Left ventricle myocardium inferior (tissue), 1 donor: ENCODE measurements at regions not wholly inside any gene's neighbourhood (a gene's known extent, or its start where the extent isn't known, plus 50 kb on each side); places are given as distances from the start of the nearest gene placed in this dataset.

Source experiments
- DNase-seq: peaks from one replicate; pipeline ENCODE4 v3.0.0-alpha.2; 2020
- H3K27ac ChIP-seq: fragments of 200-600 bp; replicated peaks from 2 replicates; pipeline ENCODE4 v1.8.0; 2021
- H3K27me3 ChIP-seq: fragments of 200-600 bp; 2 replicates; pipeline ENCODE4 v1.8.0; 2021; ENCODE audit warnings: low read depth
- H3K36me3 ChIP-seq: fragments of 200-600 bp; 2 replicates; pipeline ENCODE4 v1.8.0; 2021
- H3K4me1 ChIP-seq: fragments of 200-600 bp; 2 replicates; pipeline ENCODE4 v1.8.0; 2021
- H3K4me3 ChIP-seq: fragments of 200-600 bp; 2 replicates; pipeline ENCODE4 v1.8.0; 2021; ENCODE audit warnings: mild to moderate bottlenecking, moderate library complexity
- H3K9me3 ChIP-seq: fragments of 200-600 bp; replicated peaks from 2 replicates; pipeline ENCODE4 v1.8.0; 2021
- intact Hi-C: fragments of 100-400 bp; cut with micrococcal nuclease; formaldehyde crosslinking; loops from one replicate; pipeline ENCODE4 v1.11.0; 2022
- TF ChIP-seq, protein P1 (sequence below): fragments of 200-600 bp; IDR thresholded peaks from 2 replicates; pipeline ENCODE4 v1.8.0; 2021; ENCODE audit warnings: antibody characterized with exemption, mild to moderate bottlenecking, borderline replicate concordance
- donor health status: DM: no; HTN: yes; CAD: no; lungs with severe emphysema.

DNA sequence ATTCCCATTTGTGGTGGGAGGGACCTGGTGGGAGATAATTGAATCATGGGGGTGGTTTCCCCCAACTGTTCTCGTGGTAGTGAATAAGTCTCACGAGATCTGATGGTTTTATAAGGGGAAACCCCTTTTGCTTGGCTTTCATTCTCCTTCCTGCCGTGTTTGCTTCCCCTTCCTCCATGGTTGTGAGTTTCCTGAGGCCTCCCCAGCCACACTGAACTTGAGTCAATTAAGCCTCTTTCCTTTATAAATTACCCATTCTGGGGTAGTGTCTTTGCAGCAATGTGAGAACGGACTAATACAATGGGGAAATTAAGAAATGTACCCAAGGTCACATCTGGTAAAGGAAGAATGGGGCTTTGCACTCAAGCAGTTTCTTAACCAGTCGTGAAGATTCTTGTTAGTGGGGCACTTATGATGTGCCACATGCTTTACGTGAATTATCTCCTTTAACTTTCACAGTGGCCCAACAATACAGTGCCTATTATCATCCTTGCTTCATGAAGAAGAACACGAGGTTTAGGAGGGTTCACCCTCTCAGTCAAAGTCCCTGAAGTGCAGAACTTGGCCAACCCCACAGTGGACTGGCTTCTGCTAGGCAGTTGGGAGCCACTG lies 234.3 kb downstream of the EFCAB11 start:
- Histone ChIP-seq H3K27ac (peak overlapping the region; percentile 40), H3K4me3 (no peak overlapping the region), H3K9me3 (no peaks in the 10 kb centered on the region), H3K27me3 (no peaks in the 10 kb centered on the region), H3K36me3 (no peaks in the 10 kb centered on the region), H3K4me1 (peaks cover 6% of the 10 kb centered on the region)
- intact Hi-C loops, result no loop called here
- TF ChIP-seq, protein P1, sequence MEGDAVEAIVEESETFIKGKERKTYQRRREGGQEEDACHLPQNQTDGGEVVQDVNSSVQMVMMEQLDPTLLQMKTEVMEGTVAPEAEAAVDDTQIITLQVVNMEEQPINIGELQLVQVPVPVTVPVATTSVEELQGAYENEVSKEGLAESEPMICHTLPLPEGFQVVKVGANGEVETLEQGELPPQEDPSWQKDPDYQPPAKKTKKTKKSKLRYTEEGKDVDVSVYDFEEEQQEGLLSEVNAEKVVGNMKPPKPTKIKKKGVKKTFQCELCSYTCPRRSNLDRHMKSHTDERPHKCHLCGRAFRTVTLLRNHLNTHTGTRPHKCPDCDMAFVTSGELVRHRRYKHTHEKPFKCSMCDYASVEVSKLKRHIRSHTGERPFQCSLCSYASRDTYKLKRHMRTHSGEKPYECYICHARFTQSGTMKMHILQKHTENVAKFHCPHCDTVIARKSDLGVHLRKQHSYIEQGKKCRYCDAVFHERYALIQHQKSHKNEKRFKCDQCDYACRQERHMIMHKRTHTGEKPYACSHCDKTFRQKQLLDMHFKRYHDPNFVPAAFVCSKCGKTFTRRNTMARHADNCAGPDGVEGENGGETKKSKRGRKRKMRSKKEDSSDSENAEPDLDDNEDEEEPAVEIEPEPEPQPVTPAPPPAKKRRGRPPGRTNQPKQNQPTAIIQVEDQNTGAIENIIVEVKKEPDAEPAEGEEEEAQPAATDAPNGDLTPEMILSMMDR, result no peak
- DNase-seq, result no peak

DNA sequence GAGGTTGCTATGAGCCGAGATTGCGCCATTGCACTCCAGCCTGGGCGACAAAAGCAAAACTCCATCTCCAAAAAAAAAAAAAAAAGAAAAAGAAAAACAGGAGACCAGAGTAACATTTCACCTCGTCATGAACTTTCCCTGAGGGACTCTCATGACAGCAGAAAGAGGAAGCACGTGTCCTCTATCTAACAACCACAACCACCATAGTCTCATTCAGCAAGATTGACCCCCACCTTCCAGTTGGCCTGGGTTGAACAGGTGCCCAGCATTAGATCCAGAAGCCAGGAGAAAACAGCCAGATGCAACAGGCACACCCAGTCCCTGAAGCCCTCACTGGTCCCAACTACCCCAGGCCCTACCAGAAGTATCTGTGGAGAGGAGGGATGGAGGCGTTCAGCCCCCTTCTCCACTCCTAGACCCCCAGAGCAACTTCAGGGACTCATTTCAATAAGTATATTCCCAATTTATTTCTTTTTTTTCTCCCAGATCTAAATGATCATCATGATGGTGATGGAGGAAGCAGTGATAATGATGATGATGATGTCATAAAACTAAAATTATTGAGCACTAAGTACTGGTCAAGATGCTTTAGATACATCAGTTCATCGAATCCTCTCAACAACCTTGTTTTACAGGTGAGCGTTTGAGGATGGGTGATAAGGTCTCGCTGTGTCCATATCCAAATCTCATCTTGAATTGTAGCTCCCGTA lies 235.0 kb downstream of the EFCAB11 start:
- intact Hi-C loops, result no loop called here
- no peak for DNase-seq
- Histone ChIP-seq H3K36me3 (no peaks in the 10 kb centered on the region), H3K27ac (no peak overlapping the region), H3K4me3 (no peak overlapping the region), H3K9me3 (no peaks in the 10 kb centered on the region), H3K4me1 (peaks cover 3% of the 10 kb centered on the region), H3K27me3 (no peaks in the 10 kb centered on the region)
- TF ChIP-seq, protein P1, result no peak

DNA sequence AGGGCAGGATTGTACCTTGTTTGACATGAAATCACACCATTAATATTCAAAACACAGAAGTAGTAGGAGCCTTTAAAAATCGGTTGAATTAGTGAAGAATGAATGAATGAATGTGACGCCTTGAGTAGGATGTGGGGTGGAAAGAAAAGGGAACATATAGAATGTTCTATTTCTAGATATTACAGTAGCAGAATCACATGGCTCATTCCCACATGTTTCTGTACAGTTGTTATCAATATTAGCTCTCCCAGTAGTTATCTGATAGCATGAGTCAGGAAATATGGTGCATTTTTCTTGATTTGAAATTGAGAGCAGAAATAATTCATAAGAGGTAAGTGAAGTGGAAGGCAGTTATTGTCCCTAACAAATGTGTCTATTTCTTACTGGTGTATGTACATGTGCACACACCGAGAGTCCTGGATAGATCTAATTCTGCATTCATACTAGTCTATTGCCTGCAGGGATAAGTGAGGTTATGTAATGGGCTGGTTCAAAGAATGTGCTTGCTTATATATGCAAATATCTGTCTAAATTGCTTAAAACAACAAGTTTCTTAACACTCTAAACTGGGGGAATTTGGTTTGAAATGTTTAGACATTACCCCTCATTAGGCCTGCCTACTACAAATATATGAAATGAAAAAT lies 245.4 kb downstream of the EFCAB11 start:
- H3K27ac ChIP-seq, result no peak overlapping the region
- no peaks in the 10 kb centered on the region for H3K27me3 ChIP-seq
- DNase-seq, result no peak
- H3K4me3 ChIP-seq, result no peak overlapping the region
- H3K4me1 ChIP-seq, result no peaks in the 10 kb centered on the region
- H3K9me3 ChIP-seq, result peaks cover 19% of the 10 kb centered on the region
- intact Hi-C loops, result no loop called here
- H3K36me3 ChIP-seq, result no peaks in the 10 kb centered on the region
- TF ChIP-seq, protein P1, result no peak

DNA sequence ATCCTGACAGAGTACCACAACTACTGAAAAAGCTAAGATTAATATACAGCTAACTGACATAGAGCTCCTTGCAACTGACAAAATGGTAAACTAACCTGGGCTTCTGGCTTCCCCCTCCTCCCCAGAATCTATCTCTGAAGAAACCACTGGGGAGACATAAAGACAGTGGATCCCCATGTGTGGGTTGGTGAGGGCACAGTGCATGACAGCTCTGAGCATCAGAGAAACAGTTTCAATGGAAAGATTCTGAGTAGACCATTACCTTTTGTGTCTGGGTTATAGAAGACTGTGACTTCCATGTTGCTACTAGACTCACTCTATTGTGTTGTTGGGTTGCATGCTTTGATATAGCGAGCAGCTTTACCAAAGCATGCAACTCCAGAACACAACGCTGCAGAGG lies 247.4 kb downstream of the EFCAB11 start:
- peaks cover 13% of the 10 kb centered on the region for H3K9me3 ChIP-seq
- intact Hi-C loops, result no loop called here
- TF ChIP-seq, protein P1, result no peak
- no peaks in the 10 kb centered on the region for H3K27me3 ChIP-seq
- DNase-seq, result no peak
- H3K27ac ChIP-seq, result no peak overlapping the region
- peaks cover 3% of the 10 kb centered on the region for H3K4me1 ChIP-seq
- no peak overlapping the region for H3K4me3 ChIP-seq
- H3K36me3 ChIP-seq, result no peaks in the 10 kb centered on the region

DNA sequence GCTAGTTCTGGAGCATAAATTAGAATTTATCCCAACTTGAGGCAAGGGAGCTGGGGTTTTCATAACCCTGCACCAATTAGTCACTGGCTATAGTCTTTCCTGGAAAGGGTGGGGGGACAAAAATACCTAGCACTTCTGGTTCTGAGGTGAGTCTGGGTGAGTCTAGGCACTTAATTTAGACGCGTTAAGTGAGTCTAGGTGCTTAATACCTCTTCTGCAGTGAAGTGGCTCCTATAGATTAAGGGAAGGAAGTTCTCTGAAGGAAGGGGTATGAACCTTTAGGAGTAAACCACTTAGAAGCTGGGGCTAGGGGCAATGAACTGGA lies 251.7 kb downstream of the EFCAB11 start:
- DNase-seq, result no peak
- intact Hi-C loops, result no loop called here

More for the DNA sequence above, 251.7 kb downstream of the EFCAB11 start:
- Histone ChIP-seq H3K27me3 (no peaks in the 10 kb centered on the region), H3K4me1 (peaks cover 15% of the 10 kb centered on the region), H3K36me3 (no peaks in the 10 kb centered on the region), H3K9me3 (peaks cover 4% of the 10 kb centered on the region), H3K4me3 (no peak overlapping the region), H3K27ac (peak overlapping the region; percentile 86)
- TF ChIP-seq, protein P1, result no peak
